ENCODE measurements at regions not wholly inside any gene's neighbourhood (a gene's known extent, or its start where the extent isn't known, plus 50 kb on each side); places are given as distances from the start of the nearest gene placed in this dataset.

DNA sequence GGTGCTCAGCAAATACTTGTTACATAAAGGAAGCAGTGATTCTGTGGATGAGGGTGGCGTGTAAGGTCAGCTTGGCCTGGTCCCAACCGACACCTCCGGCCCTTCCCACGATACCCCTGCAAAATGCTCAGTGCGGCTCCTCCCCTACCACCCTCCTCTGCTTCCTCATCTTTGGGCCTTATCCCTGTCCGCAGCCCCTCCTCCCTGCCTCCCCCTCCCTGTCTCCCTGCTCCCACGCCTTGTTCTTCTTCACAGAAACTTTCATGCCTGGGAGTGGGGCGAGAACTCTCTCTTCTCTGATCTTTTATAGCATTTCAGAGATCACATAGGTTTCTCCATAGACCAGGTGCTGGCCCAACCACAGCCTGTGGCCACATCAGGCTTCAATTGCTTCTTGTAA, 75.0 kb upstream of the ATP2B2 start:
- ATAC-seq: no peak
- Mint-ChIP-seq H3K36me3 (ENCODE audit: low read depth) (no peaks in the 10 kb centered on the region), H3K4me1 (peaks cover 16% of the 10 kb centered on the region), H3K9me3 (no peaks in the 10 kb centered on the region), H3K27me3 (ENCODE audit: insufficient read depth, low read depth, poor library complexity) (no peaks in the 10 kb centered on the region), H3K4me3 (no peak overlapping the region), H3K27ac (no peak overlapping the region)
- Histone ChIP-seq H3K36me3 (ENCODE audit: insufficient read depth) (no peaks in the 10 kb centered on the region), H3K9me2 (ENCODE audit: insufficient read depth) (no peaks in the 10 kb centered on the region), H3K27ac (ENCODE audit: low read depth) (no peak overlapping the region), H3K79me2 (replicated peaks; ENCODE audit: insufficient read depth) (no peaks in the 10 kb centered on the region), H3F3A (replicated peaks; ENCODE audit: low read depth) (no peaks in the 10 kb centered on the region), H3K27me3 (ENCODE audit: insufficient read depth) (no peaks in the 10 kb centered on the region), H3K4me2 (no peak overlapping the region), H3K4me1 (ENCODE audit: insufficient read depth) (no peaks in the 10 kb centered on the region), H3K4me3 (no peak overlapping the region), H4K20me1 (replicated peaks; ENCODE audit: insufficient read depth) (no peaks in the 10 kb centered on the region), H2AFZ (no peak overlapping the region)
- no peak for DNase-seq (ENCODE audit: low spot score)
- TF ChIP-seq ZNF114 (CRISPR knock-in tag; IDR thresholded peaks at IDR 0.05) (no peak), STAT1 (IDR thresholded peaks at IDR 0.05; ENCODE audit: unreplicated experiment) (no peak), EZH2phosphoT487 (IDR thresholded peaks at IDR 0.05; ENCODE audit: unreplicated experiment) (no peak), CREB1 (CRISPR knock-in tag; IDR thresholded peaks at IDR 0.05; ENCODE audit: low read depth) (no peak), JUNB (IDR thresholded peaks at IDR 0.05; ENCODE audit: unreplicated experiment) (no peak), ZNF331 (CRISPR knock-in tag; IDR thresholded peaks at IDR 0.05; ENCODE audit: low read depth) (no peak), POLR2AphosphoS5 (IDR thresholded peaks at IDR 0.05; ENCODE audit: low read depth) (no peak), NANOG (IDR thresholded peaks at IDR 0.05; ENCODE audit: borderline replicate concordance) (no peak), ZNF462 (CRISPR knock-in tag; IDR thresholded peaks at IDR 0.05) (no peak), EZH2 (IDR thresholded peaks at IDR 0.05; ENCODE audit: low read depth, unreplicated experiment) (no peak)
- TF ChIP-seq, protein P1, sequence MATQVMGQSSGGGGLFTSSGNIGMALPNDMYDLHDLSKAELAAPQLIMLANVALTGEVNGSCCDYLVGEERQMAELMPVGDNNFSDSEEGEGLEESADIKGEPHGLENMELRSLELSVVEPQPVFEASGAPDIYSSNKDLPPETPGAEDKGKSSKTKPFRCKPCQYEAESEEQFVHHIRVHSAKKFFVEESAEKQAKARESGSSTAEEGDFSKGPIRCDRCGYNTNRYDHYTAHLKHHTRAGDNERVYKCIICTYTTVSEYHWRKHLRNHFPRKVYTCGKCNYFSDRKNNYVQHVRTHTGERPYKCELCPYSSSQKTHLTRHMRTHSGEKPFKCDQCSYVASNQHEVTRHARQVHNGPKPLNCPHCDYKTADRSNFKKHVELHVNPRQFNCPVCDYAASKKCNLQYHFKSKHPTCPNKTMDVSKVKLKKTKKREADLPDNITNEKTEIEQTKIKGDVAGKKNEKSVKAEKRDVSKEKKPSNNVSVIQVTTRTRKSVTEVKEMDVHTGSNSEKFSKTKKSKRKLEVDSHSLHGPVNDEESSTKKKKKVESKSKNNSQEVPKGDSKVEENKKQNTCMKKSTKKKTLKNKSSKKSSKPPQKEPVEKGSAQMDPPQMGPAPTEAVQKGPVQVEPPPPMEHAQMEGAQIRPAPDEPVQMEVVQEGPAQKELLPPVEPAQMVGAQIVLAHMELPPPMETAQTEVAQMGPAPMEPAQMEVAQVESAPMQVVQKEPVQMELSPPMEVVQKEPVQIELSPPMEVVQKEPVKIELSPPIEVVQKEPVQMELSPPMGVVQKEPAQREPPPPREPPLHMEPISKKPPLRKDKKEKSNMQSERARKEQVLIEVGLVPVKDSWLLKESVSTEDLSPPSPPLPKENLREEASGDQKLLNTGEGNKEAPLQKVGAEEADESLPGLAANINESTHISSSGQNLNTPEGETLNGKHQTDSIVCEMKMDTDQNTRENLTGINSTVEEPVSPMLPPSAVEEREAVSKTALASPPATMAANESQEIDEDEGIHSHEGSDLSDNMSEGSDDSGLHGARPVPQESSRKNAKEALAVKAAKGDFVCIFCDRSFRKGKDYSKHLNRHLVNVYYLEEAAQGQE (IDR thresholded peaks at IDR 0.05; ENCODE audit: unreplicated experiment): no peak
- TF ChIP-seq, protein P2, sequence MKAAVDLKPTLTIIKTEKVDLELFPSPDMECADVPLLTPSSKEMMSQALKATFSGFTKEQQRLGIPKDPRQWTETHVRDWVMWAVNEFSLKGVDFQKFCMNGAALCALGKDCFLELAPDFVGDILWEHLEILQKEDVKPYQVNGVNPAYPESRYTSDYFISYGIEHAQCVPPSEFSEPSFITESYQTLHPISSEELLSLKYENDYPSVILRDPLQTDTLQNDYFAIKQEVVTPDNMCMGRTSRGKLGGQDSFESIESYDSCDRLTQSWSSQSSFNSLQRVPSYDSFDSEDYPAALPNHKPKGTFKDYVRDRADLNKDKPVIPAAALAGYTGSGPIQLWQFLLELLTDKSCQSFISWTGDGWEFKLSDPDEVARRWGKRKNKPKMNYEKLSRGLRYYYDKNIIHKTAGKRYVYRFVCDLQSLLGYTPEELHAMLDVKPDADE (IDR thresholded peaks at IDR 0.05): no peak
- TF ChIP-seq, protein P3, sequence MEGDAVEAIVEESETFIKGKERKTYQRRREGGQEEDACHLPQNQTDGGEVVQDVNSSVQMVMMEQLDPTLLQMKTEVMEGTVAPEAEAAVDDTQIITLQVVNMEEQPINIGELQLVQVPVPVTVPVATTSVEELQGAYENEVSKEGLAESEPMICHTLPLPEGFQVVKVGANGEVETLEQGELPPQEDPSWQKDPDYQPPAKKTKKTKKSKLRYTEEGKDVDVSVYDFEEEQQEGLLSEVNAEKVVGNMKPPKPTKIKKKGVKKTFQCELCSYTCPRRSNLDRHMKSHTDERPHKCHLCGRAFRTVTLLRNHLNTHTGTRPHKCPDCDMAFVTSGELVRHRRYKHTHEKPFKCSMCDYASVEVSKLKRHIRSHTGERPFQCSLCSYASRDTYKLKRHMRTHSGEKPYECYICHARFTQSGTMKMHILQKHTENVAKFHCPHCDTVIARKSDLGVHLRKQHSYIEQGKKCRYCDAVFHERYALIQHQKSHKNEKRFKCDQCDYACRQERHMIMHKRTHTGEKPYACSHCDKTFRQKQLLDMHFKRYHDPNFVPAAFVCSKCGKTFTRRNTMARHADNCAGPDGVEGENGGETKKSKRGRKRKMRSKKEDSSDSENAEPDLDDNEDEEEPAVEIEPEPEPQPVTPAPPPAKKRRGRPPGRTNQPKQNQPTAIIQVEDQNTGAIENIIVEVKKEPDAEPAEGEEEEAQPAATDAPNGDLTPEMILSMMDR (conservative IDR thresholded peaks at IDR 0.05; ENCODE audit: low read depth in 2 of 2): no peak
